Endothelial cell of umbilical vein (primary cell): ENCODE measurements at regions not wholly inside any gene's neighbourhood (a gene's known extent, or its start where the extent isn't known, plus 50 kb on each side); places are given as distances from the start of the nearest gene placed in this dataset.

Source experiments
- CTCF ChIP-seq, 2 donors: IDR thresholded peaks; 1 replicate in 1 of 2; 2 replicates in 1 of 2; pipeline ENCODE4 v1.5.1; 2011; ENCODE audit warnings: low read length in 2 of 2, mild to moderate bottlenecking in 2 of 2, moderate library complexity in 2 of 2, control low read depth in 1 of 2, inconsistent platforms in 1 of 2, low read depth in 1 of 2; ENCODE audit not compliant: insufficient read depth in 1 of 2; ENCODE audit errors: extremely low read depth in 1 of 2
- MYC ChIP-seq: IDR thresholded peaks from one replicate; pipeline ENCODE4 v1.6.1; 2011; ENCODE audit warnings: mild to moderate bottlenecking, low read depth, low read length
- POLR2A ChIP-seq: IDR thresholded peaks from 2 replicates; pipeline ENCODE4 v1.6.1; 2012; ENCODE audit warnings: low read depth, mild to moderate bottlenecking, control low read depth, low read length

GRCh38 chr1:209522826-209523225 lies 60.7 kb upstream of the CAMK1G start:
- TF ChIP-seq MYC (no peak), POLR2A (no peak), CTCF (IDR thresholded peaks at IDR 0.05; ENCODE audit: extremely low read depth in 1 of 2, insufficient read depth in 1 of 2, low read depth in 1 of 2, low read length in 2 of 2) (no peak)
